ENCODE measurements at regions not wholly inside any gene's neighbourhood (a gene's known extent, or its start where the extent isn't known, plus 50 kb on each side); places are given as distances from the start of the nearest gene placed in this dataset.

DNA sequence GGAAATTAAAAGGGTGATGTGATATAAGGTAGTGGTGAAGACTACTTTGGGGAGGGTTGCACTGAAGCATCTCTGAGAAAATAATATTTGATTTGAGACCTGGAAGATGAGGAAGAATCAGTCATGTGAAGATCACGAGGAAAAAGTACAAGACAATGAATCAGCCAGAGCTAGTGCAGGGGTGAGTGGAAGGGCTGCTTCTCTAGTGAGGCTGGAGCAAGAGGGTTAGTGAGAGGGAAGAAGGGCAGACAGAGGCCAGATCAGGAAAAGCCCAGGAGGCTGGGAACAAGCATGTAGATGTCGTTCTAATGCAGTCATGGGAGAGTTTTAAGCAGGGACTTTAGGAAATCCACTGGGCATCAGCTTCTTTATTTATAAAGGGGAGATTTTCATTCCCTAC, 504.2 kb upstream of the SALL1 start:
- TF ChIP-seq, protein P1, sequence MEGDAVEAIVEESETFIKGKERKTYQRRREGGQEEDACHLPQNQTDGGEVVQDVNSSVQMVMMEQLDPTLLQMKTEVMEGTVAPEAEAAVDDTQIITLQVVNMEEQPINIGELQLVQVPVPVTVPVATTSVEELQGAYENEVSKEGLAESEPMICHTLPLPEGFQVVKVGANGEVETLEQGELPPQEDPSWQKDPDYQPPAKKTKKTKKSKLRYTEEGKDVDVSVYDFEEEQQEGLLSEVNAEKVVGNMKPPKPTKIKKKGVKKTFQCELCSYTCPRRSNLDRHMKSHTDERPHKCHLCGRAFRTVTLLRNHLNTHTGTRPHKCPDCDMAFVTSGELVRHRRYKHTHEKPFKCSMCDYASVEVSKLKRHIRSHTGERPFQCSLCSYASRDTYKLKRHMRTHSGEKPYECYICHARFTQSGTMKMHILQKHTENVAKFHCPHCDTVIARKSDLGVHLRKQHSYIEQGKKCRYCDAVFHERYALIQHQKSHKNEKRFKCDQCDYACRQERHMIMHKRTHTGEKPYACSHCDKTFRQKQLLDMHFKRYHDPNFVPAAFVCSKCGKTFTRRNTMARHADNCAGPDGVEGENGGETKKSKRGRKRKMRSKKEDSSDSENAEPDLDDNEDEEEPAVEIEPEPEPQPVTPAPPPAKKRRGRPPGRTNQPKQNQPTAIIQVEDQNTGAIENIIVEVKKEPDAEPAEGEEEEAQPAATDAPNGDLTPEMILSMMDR (conservative IDR thresholded peaks at IDR 0.05; ENCODE audit: low read depth in 2 of 2), result no peak
- no peak for TF ChIP-seq EZH2 (IDR thresholded peaks at IDR 0.05; ENCODE audit: low read depth, unreplicated experiment)
- TF ChIP-seq STAT1 (IDR thresholded peaks at IDR 0.05; ENCODE audit: unreplicated experiment), result no peak
- TF ChIP-seq, protein P2, sequence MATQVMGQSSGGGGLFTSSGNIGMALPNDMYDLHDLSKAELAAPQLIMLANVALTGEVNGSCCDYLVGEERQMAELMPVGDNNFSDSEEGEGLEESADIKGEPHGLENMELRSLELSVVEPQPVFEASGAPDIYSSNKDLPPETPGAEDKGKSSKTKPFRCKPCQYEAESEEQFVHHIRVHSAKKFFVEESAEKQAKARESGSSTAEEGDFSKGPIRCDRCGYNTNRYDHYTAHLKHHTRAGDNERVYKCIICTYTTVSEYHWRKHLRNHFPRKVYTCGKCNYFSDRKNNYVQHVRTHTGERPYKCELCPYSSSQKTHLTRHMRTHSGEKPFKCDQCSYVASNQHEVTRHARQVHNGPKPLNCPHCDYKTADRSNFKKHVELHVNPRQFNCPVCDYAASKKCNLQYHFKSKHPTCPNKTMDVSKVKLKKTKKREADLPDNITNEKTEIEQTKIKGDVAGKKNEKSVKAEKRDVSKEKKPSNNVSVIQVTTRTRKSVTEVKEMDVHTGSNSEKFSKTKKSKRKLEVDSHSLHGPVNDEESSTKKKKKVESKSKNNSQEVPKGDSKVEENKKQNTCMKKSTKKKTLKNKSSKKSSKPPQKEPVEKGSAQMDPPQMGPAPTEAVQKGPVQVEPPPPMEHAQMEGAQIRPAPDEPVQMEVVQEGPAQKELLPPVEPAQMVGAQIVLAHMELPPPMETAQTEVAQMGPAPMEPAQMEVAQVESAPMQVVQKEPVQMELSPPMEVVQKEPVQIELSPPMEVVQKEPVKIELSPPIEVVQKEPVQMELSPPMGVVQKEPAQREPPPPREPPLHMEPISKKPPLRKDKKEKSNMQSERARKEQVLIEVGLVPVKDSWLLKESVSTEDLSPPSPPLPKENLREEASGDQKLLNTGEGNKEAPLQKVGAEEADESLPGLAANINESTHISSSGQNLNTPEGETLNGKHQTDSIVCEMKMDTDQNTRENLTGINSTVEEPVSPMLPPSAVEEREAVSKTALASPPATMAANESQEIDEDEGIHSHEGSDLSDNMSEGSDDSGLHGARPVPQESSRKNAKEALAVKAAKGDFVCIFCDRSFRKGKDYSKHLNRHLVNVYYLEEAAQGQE (IDR thresholded peaks at IDR 0.05; ENCODE audit: unreplicated experiment), result no peak
- TF ChIP-seq JUNB (IDR thresholded peaks at IDR 0.05; ENCODE audit: unreplicated experiment), result no peak
- no peak for TF ChIP-seq POLR2AphosphoS5 (IDR thresholded peaks at IDR 0.05; ENCODE audit: low read depth)
- TF ChIP-seq, protein P3, sequence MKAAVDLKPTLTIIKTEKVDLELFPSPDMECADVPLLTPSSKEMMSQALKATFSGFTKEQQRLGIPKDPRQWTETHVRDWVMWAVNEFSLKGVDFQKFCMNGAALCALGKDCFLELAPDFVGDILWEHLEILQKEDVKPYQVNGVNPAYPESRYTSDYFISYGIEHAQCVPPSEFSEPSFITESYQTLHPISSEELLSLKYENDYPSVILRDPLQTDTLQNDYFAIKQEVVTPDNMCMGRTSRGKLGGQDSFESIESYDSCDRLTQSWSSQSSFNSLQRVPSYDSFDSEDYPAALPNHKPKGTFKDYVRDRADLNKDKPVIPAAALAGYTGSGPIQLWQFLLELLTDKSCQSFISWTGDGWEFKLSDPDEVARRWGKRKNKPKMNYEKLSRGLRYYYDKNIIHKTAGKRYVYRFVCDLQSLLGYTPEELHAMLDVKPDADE (IDR thresholded peaks at IDR 0.05), result no peak
- no peak for TF ChIP-seq NANOG (IDR thresholded peaks at IDR 0.05; ENCODE audit: borderline replicate concordance)
- no peak for TF ChIP-seq CREB1 (CRISPR knock-in tag; IDR thresholded peaks at IDR 0.05; ENCODE audit: low read depth)
